Colonic mucosa (tissue), 4 donors: ENCODE measurements at regions not wholly inside any gene's neighbourhood (a gene's known extent, or its start where the extent isn't known, plus 50 kb on each side); places are given as distances from the start of the nearest gene placed in this dataset.

Experiments
- DNase-seq: peaks from one replicate; pipeline ENCODE4 v3.0.0-alpha.2; 2020
- H3K27ac ChIP-seq: fragments of 200-600 bp; one replicate; pipeline ENCODE4 v1.8.0; 2021
- H3K27me3 ChIP-seq: fragments of 200-600 bp; one replicate; pipeline ENCODE4 v1.8.0; 2021
- H3K36me3 ChIP-seq: fragments of 200-600 bp; one replicate; pipeline ENCODE4 v1.8.0; 2021
- H3K4me1 ChIP-seq: fragments of 200-600 bp; one replicate; pipeline ENCODE4 v1.8.0; 2021; ENCODE audit warnings: mild to moderate bottlenecking
- H3K4me3 ChIP-seq: fragments of 200-600 bp; one replicate; pipeline ENCODE4 v1.8.0; 2021
- H3K9ac ChIP-seq, 2 donors: one replicate each; pipeline ENCODE4 v1.7.0; 2013; ENCODE audit warnings: control low read depth in 2 of 2, low read depth in 2 of 2, low read length in 2 of 2
- H3K9me3 ChIP-seq: fragments of 200-600 bp; one replicate; pipeline ENCODE4 v1.8.0; 2021
- intact Hi-C: fragments of 100-400 bp; cut with DNase I; formaldehyde crosslinking; loops from one replicate; pipeline ENCODE4 v1.14.1; 2022
- TF ChIP-seq, protein P1 (sequence below): fragments of 200-600 bp; IDR thresholded peaks from one replicate; pipeline ENCODE4 v1.8.0; 2022; ENCODE audit warnings: antibody characterized with exemption, mild to moderate bottlenecking
- donor health status: healthy.
- donor health status: DM: no; HTN: no; CAD: no.
- donor health status: DM: no; HTN: no; CAD: no.

DNA sequence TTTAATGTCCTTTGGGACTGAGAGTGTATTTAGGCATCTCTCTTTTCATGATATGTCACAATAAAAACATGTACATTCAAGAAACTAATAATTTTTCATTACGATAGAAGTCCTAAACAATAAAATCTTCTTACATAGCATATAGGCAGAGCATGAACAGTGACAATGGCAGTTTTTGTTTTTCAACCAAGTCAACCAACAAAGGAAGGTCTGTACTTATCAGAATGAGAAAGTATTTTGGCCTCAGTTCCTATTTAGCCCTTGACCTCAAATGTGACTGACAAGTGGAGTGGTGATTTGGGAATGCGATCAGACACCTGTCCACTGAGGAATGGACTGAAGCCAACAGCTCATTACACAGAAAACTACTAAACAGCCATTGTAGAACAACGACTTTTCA is 219.5 kb downstream of the TMEM161B start:
- Histone ChIP-seq H3K27me3 (no peaks in the 10 kb centered on the region), H3K4me3 (no peak overlapping the region), H3K4me1 (no peaks in the 10 kb centered on the region), H3K36me3 (no peaks in the 10 kb centered on the region), H3K9me3 (no peaks in the 10 kb centered on the region), H3K27ac (no peak overlapping the region), H3K9ac (no peak overlapping the region)
- TF ChIP-seq, protein P1, sequence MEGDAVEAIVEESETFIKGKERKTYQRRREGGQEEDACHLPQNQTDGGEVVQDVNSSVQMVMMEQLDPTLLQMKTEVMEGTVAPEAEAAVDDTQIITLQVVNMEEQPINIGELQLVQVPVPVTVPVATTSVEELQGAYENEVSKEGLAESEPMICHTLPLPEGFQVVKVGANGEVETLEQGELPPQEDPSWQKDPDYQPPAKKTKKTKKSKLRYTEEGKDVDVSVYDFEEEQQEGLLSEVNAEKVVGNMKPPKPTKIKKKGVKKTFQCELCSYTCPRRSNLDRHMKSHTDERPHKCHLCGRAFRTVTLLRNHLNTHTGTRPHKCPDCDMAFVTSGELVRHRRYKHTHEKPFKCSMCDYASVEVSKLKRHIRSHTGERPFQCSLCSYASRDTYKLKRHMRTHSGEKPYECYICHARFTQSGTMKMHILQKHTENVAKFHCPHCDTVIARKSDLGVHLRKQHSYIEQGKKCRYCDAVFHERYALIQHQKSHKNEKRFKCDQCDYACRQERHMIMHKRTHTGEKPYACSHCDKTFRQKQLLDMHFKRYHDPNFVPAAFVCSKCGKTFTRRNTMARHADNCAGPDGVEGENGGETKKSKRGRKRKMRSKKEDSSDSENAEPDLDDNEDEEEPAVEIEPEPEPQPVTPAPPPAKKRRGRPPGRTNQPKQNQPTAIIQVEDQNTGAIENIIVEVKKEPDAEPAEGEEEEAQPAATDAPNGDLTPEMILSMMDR: no peak
- intact Hi-C loops: no loop called here
- DNase-seq: no peak

DNA sequence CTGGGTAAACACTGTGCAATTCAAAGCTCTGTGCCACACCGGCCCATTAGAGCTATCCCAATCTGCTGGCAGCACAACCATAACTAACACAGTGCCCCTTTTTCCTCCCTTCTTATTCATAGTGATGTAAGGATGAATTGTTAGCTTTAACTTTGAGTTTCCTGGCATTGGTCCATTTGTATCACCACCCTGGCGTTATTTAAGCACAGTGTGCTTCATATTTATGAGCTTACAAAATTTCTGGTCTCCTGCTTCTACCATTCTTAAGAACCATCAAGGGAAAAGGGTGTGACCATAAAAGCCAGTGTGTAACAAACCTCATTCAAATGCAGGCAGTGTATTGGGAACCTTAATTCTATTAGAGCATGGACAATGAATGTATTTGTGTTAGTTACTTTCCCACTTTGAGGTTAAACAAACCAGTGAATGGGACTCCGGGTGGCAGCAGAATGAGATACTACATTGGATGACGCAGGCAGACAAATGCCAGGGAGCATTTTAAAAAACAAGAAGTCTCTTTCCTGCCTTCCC is 222.6 kb downstream of the TMEM161B start:
- no peaks in the 10 kb centered on the region for H3K36me3 ChIP-seq
- no peaks in the 10 kb centered on the region for H3K27me3 ChIP-seq
- no peaks in the 10 kb centered on the region for H3K4me1 ChIP-seq
- TF ChIP-seq, protein P1: no peak
- intact Hi-C loops: no loop called here
- H3K9ac ChIP-seq: no peak overlapping the region
- no peak overlapping the region for H3K4me3 ChIP-seq
- DNase-seq: no peak
- no peaks in the 10 kb centered on the region for H3K9me3 ChIP-seq
- no peak overlapping the region for H3K27ac ChIP-seq

DNA sequence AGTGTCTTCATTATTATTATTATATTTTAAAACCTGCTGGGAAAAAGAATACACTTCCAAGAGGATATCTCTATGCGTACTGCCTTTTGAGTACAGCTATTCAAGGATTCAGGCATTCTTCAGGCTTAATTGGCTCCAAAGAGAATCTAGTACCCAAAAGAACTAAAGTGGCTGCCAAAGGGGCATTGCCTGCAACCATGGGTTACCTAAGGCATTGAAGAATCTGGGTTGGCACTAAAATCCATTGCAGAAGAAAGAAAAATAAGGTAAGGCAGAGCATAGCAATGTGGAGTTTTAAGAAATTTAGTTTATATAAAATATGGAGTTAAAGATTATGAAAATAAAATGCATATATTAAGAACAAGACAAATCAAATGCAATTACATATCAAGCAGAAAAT is 223.5 kb downstream of the TMEM161B start:
- intact Hi-C loops: no loop called here
- H3K27me3 ChIP-seq: no peaks in the 10 kb centered on the region
- no peaks in the 10 kb centered on the region for H3K4me1 ChIP-seq
- no peak overlapping the region for H3K9ac ChIP-seq
- H3K4me3 ChIP-seq: no peak overlapping the region
- no peaks in the 10 kb centered on the region for H3K9me3 ChIP-seq
- H3K27ac ChIP-seq: no peak overlapping the region
- no peaks in the 10 kb centered on the region for H3K36me3 ChIP-seq
- no peak for DNase-seq
- TF ChIP-seq, protein P1: no peak

DNA sequence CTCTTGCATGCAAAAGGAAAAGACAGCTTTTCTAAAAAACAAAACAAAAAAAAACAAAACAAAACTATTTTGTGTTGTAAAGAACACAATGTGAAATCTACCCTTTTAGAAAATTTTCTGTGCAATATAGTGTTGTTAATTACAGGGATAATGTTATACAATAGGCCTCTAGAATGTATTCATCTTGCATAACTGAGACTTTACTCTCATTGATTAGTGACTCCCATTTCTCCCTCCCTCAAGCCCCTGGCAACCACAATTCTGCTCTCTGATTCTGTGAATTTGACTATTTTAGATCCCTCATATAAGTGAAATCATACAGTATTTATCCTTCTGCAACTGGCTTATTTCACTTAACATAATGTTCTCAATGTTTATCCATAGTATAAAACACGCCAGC is 234.1 kb downstream of the TMEM161B start:
- no peaks in the 10 kb centered on the region for H3K27me3 ChIP-seq
- TF ChIP-seq, protein P1: no peak
- H3K27ac ChIP-seq: no peak overlapping the region
- H3K9ac ChIP-seq: no peak overlapping the region
- H3K36me3 ChIP-seq: no peaks in the 10 kb centered on the region
- no peaks in the 10 kb centered on the region for H3K4me1 ChIP-seq
- no peak overlapping the region for H3K4me3 ChIP-seq
- DNase-seq: no peak
- no peaks in the 10 kb centered on the region for H3K9me3 ChIP-seq
- intact Hi-C loops: no loop called here

DNA sequence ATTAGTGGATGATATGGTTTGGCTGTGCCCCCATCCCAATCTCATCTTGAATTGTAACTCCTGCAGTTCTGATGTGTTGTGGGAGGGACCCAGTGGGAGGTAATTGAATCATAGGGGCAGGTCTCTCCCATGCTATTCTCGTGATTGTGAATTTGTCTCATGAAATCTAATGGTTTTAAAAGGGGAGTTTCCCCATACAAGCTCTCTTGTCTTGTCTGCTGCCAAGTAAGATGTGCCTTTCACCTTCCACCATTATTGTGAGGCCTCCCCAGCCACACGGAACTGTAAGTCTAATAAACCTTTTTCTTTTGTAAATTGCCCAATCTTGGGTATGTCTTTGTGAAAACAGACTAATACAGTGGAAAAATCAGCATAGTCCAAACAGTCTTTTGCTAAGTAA is 235.5 kb downstream of the TMEM161B start:
- Histone ChIP-seq H3K4me1 (no peaks in the 10 kb centered on the region), H3K4me3 (no peak overlapping the region), H3K9me3 (no peaks in the 10 kb centered on the region), H3K36me3 (no peaks in the 10 kb centered on the region), H3K27me3 (no peaks in the 10 kb centered on the region), H3K9ac (no peak overlapping the region), H3K27ac (no peak overlapping the region)
- intact Hi-C loops: no loop called here
- DNase-seq: no peak
- TF ChIP-seq, protein P1: no peak
